Activated T-cell treated with anti-CD3 and anti-CD28 coated beads, Interleukin-2, amount 50 U/mL, for 1 hour (primary cell): ENCODE measurements at regions not wholly inside any gene's neighbourhood (a gene's known extent, or its start where the extent isn't known, plus 50 kb on each side); places are given as distances from the start of the nearest gene placed in this dataset.

Experiments used
- DNase-seq: peaks from one replicate; pipeline ENCODE4 v3.0.0-alpha.2; 2020

DNA sequence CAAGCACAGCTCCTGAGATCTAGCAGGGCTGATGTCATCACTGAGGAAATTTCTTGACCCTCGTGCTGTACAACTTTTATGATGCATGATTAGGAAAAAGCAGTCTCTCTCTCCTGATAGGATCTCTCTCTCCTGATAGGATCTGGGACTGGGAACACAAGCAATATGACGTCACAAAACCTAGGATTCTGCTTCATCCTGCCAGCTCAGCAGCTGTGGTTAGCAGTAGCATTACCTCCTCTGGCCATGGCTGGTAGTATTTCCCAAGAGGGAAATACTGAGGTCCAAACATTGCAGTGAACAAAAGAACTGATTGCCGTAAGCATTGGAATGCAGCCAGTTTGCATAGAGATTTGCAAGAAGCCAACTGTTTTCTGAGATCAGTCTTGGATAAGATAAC is 521.2 kb upstream of the POU3F3 start:
- DNase-seq: no peak

GRCh38 chr2:104337869-104338268 is 516.0 kb upstream of the POU3F3 start:
- DNase-seq: no peak

DNA sequence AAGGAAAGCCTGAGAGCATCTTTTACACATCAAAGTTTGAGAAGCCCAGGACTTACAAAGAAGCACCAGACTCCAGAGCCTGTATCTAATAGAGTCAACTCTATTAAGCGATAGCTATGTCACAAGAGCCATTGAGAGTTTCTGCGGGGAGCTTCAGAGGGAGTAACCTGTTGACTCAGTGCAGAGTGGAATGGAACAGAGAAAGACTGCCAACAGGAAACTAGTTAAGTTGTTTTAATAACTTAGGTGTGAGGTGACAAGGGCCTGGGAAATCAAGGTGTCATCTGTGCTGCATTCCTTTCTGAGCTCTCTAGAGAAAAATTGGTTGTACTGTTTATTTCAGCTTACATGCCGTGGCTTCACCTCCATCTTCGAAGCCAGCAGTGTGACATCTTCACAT is 513.8 kb upstream of the POU3F3 start:
- DNase-seq: no peak

- no peak for DNase-seq
These were observed 512.8 kb upstream of the POU3F3 start for GRCh38 chr2:104340879-104341828.

DNA sequence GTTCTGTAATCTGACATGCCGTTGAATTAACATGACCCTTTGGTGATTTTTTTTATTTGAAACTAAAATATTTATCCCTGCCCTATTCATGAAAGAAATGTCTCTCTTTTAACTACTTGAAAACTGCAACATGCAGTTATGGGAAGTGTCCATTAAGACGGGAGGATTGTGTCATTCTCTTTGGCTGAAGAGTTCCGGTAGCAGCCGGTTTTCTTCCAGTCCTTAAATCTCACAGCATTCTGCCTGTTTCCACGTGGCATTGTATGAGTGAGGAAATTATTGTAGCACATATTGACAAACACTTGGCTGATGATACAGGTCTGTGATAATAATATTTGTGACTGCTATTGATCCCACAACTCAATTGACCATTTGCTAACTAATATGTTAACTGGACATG is 509.6 kb upstream of the POU3F3 start:
- DNase-seq: no peak

- no peak for DNase-seq
These were observed 508.9 kb upstream of the POU3F3 start for GRCh38 chr2:104344985-104345384.

DNA sequence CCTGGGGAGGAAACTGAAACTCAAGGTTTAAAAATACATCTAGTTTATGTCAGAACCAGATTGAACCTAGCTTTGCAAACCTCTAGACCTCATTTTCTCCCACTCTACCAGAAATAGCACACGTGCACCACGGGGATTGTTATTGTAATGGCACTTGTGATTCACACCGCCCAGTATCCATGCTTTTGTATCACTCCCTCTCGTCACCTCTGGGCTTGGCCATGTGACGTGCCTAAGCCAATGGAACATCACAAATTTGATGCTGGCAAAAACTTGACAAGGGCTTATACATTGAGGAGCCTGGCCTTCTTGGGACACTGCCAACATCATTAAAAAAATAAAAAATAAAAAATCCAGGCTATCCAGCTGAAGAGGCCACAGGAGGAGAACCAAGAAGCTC is 495.8 kb upstream of the POU3F3 start:
- no peak for DNase-seq

- no peak for DNase-seq
These were observed 492.5 kb upstream of the POU3F3 start for GRCh38 chr2:104361414-104361813.

GRCh38 chr2:104368089-104368488 is 485.8 kb upstream of the POU3F3 start:
- no peak for DNase-seq

DNA sequence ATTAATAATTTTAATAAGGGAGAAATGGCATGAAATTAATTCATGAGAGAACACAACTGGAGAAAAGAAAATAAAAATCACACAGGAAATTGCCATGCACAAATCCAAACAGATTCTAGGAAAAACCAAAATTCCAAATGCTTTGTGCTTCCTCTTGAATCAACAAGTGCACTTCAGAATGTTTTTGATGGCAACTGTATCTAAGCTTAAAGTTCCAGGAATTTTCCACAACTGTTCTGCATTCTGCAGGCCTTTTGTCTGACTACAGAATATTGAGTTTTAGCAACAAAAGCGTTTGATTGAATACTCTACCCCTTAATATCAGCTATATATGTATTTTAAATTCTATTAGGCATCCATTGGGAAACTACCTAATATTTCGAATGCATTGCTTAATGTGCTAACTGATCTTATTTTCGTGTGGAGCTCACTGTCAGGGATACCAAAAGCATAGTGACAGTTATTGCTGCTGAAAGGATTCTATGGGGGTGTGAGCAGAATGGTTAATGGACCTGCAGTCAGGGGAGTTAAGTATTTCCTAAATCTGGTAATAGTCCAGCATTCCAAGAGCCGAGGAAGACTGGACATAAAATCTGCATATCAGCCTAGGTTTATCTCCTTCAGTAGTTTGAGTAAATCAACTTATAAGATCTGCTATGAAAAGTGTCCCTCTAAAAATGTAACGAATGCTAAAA is 482.7 kb upstream of the POU3F3 start:
- no peak for DNase-seq

DNA sequence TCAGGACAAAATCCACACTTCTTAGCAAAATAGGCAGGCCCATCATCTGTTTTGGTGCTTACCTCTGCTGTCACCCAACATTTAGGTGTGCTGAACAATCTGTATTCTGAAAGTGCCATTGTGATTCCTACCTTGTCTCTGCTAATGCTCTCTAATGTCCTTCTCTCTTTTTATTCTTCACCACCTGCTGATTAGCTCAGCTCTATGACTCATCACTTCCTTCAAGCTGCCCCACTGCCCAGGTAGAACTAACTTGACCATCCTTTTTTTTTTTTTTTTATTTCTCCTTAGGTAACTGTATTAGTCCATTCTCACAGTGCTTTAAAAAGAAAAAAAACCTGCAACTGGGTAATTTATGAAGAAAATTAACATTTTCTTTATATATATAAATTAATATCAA is 478.7 kb upstream of the POU3F3 start:
- no peak for DNase-seq

DNA sequence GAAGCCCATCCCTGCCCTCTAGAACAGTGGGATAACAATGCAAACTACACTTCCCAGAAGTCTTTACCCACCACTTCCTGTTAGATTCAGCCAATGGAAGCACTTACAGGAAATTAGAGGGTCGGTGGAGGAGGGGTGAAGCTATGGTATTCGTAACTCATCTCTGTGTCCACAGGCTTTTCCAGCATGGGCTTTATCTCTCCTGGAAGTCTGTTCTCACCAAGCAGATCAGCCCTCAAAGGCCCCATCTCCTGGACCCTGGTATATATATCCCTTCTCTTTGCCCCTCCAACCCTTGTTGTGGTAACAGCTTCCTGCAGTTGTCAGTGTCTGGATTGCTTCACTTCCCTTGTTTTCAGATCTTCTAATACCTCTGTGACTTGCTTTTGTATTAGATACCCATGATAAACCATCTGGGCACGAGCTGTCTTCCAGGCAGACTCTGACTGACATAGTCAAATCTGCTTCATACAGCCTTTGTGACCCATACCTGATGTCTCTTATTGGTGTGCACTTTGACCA is 475.0 kb upstream of the POU3F3 start:
- peak; percentile 24 for DNase-seq

DNA sequence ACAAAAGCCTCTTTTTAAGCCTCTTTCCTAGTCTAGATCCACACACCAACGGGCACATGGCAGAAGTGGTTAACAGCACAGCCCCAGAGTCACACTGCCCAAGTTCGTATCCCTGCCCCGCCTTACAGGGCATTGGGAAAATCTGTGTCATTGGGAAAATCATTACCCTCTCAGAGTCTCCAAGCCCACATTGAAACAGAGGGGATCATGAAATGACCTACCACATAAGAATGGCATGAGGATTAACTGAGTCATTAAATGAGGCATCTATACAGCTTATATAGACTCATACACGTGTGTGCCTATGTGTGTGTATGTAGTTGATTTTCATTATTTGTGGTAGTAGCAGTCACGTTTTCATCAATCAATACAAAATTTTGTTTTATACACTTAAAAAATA is 469.0 kb upstream of the POU3F3 start:
- no peak for DNase-seq

GRCh38 chr2:104385743-104386142 is 468.2 kb upstream of the POU3F3 start:
- DNase-seq: no peak

DNA sequence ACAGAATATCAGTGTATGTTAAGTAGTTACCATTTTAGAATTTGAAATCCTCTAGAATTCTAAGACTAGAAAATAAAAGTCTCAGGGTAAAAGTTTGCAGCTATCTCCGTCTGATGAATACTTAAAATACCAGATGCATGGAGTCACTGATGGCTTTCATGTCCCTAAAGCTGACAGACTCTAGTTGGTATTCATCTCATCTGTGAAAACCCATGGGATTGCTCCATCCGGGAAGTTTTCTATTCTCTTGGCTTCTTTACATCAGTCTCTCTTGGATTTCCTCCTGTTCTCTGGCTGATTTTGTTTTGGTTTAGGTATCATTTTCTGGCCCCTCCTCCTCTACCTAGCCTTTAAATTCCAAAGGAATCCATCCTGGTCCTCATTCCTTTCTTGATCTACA is 465.6 kb upstream of the POU3F3 start:
- DNase-seq: no peak

DNA sequence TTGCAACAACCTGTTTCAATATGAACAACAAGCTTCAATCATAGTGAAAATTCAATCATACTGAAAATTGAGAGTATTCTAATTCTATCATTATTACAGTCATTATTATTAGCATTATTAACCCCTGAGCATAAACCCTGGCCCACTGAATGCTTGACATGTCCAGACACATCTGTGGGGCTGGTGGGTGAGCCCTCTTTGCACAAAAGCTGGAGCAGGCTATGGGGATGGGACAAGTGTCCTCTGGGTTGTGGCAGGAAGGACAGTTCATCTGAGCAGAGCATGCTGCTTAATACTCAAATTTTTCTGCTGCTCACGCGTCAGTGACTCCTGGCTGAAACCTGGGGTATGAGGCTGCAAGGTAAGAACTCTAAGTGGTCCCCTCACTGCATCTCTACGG is 451.1 kb upstream of the POU3F3 start:
- no peak for DNase-seq

GRCh38 chr2:104404526-104404925 is 449.4 kb upstream of the POU3F3 start:
- no peak for DNase-seq

DNA sequence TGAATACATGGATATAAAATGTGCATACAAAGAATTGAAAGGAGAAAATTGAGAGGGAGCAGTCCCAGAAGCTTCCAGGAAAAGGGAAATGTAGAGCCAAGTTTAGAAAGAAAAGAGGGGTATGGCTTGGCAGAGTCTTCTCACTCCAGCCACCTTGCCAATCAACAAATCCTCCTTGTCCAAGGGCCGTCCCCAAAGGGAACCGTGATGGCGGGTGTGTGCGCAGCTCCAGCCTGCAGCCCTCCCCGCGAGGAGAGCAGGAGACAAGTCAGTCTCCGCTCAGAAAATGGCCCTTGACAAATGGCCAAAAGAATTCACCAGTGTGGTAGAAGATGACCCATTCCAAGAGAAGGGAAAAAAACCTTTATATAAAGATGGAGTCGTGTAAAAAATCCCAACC is 448.3 kb upstream of the POU3F3 start:
- no peak for DNase-seq

DNA sequence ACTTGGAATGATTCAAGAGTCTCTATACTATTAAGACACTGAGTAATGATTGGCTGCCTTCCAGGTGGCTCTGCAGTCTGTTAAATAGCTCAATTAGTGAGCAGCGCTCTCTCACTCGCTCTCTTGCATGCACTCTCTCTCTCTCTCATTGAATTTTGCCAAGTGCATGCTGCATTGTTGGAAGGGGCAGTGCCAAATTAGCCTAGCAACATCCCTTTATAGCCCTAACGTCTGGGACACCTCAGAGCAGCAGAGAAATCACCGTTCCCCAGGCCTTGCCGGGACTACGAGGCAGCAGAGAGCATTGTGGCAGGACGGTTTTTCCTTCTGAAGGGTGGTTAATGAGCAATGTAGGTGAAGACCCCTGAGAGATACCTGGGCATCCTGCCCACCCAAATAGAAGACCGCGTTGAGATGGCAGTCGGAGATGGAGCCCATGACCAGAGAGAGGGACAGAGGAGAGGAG is 447.6 kb upstream of the POU3F3 start:
- DNase-seq: no peak

DNA sequence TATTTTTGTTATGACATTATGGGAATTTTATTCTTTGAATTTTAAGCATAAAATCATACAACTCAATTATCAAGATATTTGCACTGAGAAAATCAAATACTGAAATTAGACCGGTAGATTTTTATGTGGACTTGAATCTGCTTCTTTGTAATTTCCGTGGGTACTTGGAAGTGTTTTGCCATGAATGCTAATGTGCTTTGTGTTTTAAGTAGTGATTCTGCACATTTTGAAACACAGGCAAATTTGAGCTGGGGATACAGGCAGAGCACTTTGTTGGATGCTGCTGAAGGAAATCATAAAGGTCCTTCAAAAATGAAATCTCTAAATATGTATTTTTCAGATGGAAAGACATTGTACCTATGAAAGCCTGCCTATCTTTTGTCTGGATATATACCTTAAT is 446.3 kb upstream of the POU3F3 start:
- no peak for DNase-seq

DNA sequence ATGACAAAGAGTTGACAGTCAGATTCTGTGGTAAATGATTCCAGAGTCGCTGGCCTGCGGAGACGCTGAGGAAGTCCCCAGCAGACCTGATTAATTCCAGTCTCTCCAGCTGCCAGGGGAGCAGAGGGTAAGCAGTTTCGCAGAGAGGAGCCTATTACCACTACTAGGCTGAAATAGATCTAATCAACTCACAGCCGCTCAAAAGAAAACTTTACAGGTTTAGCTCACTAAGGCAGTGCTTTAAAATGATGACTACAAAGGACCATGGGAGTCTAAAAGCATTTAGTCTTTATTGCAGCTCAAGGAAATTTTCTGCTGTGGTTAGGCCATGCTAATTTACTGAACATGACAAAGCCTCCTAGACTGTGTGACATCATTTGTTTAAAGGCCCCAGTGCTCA is 445.6 kb upstream of the POU3F3 start:
- no peak for DNase-seq

GRCh38 chr2:104410136-104410535 is 443.8 kb upstream of the POU3F3 start:
- no peak for DNase-seq

DNA sequence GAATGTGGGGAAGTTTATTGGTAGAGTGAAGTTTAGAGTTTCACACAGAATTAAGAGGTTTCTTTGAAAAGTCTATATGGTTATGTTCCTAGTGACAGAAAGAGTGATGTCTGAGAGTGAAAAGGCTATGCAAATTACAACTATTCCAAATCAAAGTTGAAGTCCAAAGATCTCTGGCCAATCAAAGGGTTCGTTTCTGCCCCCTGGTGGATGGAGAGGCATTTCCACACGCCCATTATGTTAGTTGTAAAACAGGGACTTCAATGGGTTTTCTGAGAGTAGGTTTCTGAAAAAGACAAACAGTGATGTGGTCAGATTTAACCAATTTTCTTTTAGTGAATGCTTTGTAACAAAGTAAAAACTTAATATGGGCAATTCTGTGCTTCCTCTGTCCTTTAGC is 441.5 kb upstream of the POU3F3 start:
- DNase-seq: no peak

- DNase-seq: no peak
These were observed 440.0 kb upstream of the POU3F3 start for GRCh38 chr2:104413890-104414289.
